ENCODE measurements at regions not wholly inside any gene's neighbourhood (a gene's known extent, or its start where the extent isn't known, plus 50 kb on each side); places are given as distances from the start of the nearest gene placed in this dataset.

GRCh38 chr3:72193771-72194430 lies 409.0 kb upstream of the PROK2 start:
- TF ChIP-seq TAF1 (IDR thresholded peaks at IDR 0.05; ENCODE audit: low read depth, low read length) (no peak), POLR2A (IDR thresholded peaks at IDR 0.05; ENCODE audit: low read depth, low read length) (no peak), POLR2AphosphoS5 (IDR thresholded peaks at IDR 0.05; ENCODE audit: low read depth, low read length) (no peak), PAX5 (IDR thresholded peaks at IDR 0.05; ENCODE audit: insufficient read depth, low read length, severe bottlenecking) (no peak)

All from GM12891 (cell line).